Neural progenitor cell (in vitro differentiated cells): ENCODE measurements at regions not wholly inside any gene's neighbourhood (a gene's known extent, or its start where the extent isn't known, plus 50 kb on each side); places are given as distances from the start of the nearest gene placed in this dataset.

Source experiments
- DNase-seq: peaks from one replicate; pipeline ENCODE4 v3.0.0-alpha.2; 2016; ENCODE audit warnings: low spot score
- H2AFZ ChIP-seq: fragments of 200-600 bp; sonication (generic); replicated peaks from 2 replicates; pipeline ENCODE4 v1.6.1; 2016; ENCODE audit warnings: antibody characterized with exemption
- H3F3A ChIP-seq: fragments of 200-600 bp; sonication (generic); 2 replicates; pipeline ENCODE4 v1.6.1; 2016; ENCODE audit warnings: antibody characterized with exemption, low read depth
- H3K27ac ChIP-seq: fragments of 200-600 bp; sonication (generic); 2 replicates; pipeline ENCODE4 v1.5.1; 2016; ENCODE audit warnings: mild to moderate bottlenecking
- H3K27me3 ChIP-seq: fragments of 200-600 bp; sonication (generic); 2 replicates; pipeline ENCODE4 v1.6.1; 2016; ENCODE audit warnings: mild to moderate bottlenecking, moderate library complexity
- H3K36me3 ChIP-seq: fragments of 200-600 bp; sonication (generic); 2 replicates; pipeline ENCODE4 v1.5.1; 2016
- H3K4me1 ChIP-seq: fragments of 200-600 bp; sonication (generic); 2 replicates; pipeline ENCODE4 v1.6.1; 2016; ENCODE audit warnings: mixed run types
- H3K4me2 ChIP-seq: fragments of 200-600 bp; sonication (generic); 2 replicates; pipeline ENCODE4 v1.6.1; 2016
- H3K4me3 ChIP-seq: fragments of 200-600 bp; sonication (generic); 2 replicates; pipeline ENCODE4 v1.5.1; 2016
- H3K79me2 ChIP-seq: fragments of 200-600 bp; sonication (generic); 2 replicates; pipeline ENCODE4 v1.6.1; 2016; ENCODE audit warnings: low read depth
- H3K9ac ChIP-seq: fragments of 200-600 bp; sonication (generic); 2 replicates; pipeline ENCODE4 v1.6.1; 2016
- H3K9me3 ChIP-seq: fragments of 200-600 bp; sonication (generic); 2 replicates; pipeline ENCODE4 v1.5.1; 2016; ENCODE audit warnings: low read depth
- H4K20me1 ChIP-seq: fragments of 200-600 bp; sonication (generic); 2 replicates; pipeline ENCODE4 v1.6.1; 2016; ENCODE audit warnings: low read depth
- H3K27ac Mint-ChIP-seq: 3 replicates; pipeline ENCODE4 v1.8.0; 2021; ENCODE audit warnings: mixed read lengths
- H3K27me3 Mint-ChIP-seq: 2 replicates; pipeline ENCODE4 v1.8.0; 2022; ENCODE audit warnings: low read depth, mild to moderate bottlenecking, inconsistent platforms, moderate library complexity, mixed read lengths; ENCODE audit not compliant: insufficient read depth
- H3K36me3 Mint-ChIP-seq: 3 replicates; pipeline ENCODE4 v1.8.0; 2021; ENCODE audit warnings: mixed read lengths
- H3K4me1 Mint-ChIP-seq: 3 replicates; pipeline ENCODE4 v1.8.0; 2021; ENCODE audit warnings: mixed read lengths
- H3K4me3 Mint-ChIP-seq: 3 replicates; pipeline ENCODE4 v1.8.0; 2021; ENCODE audit warnings: mild to moderate bottlenecking, moderate library complexity, mixed read lengths
- H3K9me3 Mint-ChIP-seq: 3 replicates; pipeline ENCODE4 v1.8.0; 2020; ENCODE audit warnings: mixed read lengths
- CTCF ChIP-seq: fragments of 200-600 bp; sonication (generic); IDR thresholded peaks from 2 replicates; pipeline ENCODE4 v1.5.1; 2017; ENCODE audit warnings: antibody characterized with exemption, mild to moderate bottlenecking
- EZH2 ChIP-seq: fragments of 200-600 bp; sonication (generic); IDR thresholded peaks from 2 replicates; pipeline ENCODE4 v1.6.1; 2017; ENCODE audit warnings: antibody characterized with exemption, mild to moderate bottlenecking, moderate library complexity
- EZH2phosphoT487 ChIP-seq: fragments of 200-600 bp; sonication (generic); IDR thresholded peaks from 2 replicates; pipeline ENCODE4 v1.6.1; 2017; ENCODE audit warnings: antibody characterized with exemption

- Histone ChIP-seq H3K27me3 (no peaks in the 10 kb centered on the region), H3F3A (peaks cover 3% of the 10 kb centered on the region), H3K4me2 (no peak overlapping the region), H3K27ac (no peak overlapping the region), H3K9me3 (no peaks in the 10 kb centered on the region), H3K4me3 (no peak overlapping the region), H3K4me1 (no peaks in the 10 kb centered on the region), H3K79me2 (no peaks in the 10 kb centered on the region), H2AFZ (no peak overlapping the region), H4K20me1 (no peaks in the 10 kb centered on the region), H3K9ac (no peak overlapping the region), H3K36me3 (peaks cover 3% of the 10 kb centered on the region)
- peaks cover 27% of the 10 kb centered on the region for H3K4me1 Mint-ChIP-seq
- DNase-seq = no peak
- H3K4me3 Mint-ChIP-seq = no peak overlapping the region
- H3K27ac Mint-ChIP-seq = no peak overlapping the region
- no peak for TF ChIP-seq CTCF
- no peak for TF ChIP-seq EZH2phosphoT487
- no peak for TF ChIP-seq EZH2
- H3K27me3 Mint-ChIP-seq = no peaks in the 10 kb centered on the region
- H3K9me3 Mint-ChIP-seq = no peaks in the 10 kb centered on the region
- no peaks in the 10 kb centered on the region for H3K36me3 Mint-ChIP-seq
Observed at GRCh38 chr13:76516586-76516985, 369.6 kb downstream of the KCTD12 start.

- Histone ChIP-seq H2AFZ (no peak overlapping the region), H3K4me2 (no peak overlapping the region), H4K20me1 (no peaks in the 10 kb centered on the region), H3K27me3 (no peaks in the 10 kb centered on the region), H3K9ac (no peak overlapping the region), H3K4me3 (no peak overlapping the region), H3K36me3 (peaks cover 3% of the 10 kb centered on the region), H3K9me3 (no peaks in the 10 kb centered on the region), H3K27ac (no peak overlapping the region), H3K4me1 (no peaks in the 10 kb centered on the region), H3F3A (peaks cover 3% of the 10 kb centered on the region), H3K79me2 (no peaks in the 10 kb centered on the region)
- Mint-ChIP-seq H3K27me3 (no peaks in the 10 kb centered on the region), H3K9me3 (no peaks in the 10 kb centered on the region), H3K4me3 (no peak overlapping the region), H3K27ac (no peak overlapping the region), H3K4me1 (peaks cover 27% of the 10 kb centered on the region), H3K36me3 (no peaks in the 10 kb centered on the region)
- TF ChIP-seq CTCF = no peak
- no peak for TF ChIP-seq EZH2phosphoT487
- TF ChIP-seq EZH2 = no peak
- no peak for DNase-seq
Observed at GRCh38 chr13:76516013-76516412, 370.2 kb downstream of the KCTD12 start.

GRCh38 chr13:76512721-76513145, 373.5 kb downstream of the KCTD12 start:
- H3K27me3 Mint-ChIP-seq = no peaks in the 10 kb centered on the region
- no peak overlapping the region for H3K27ac ChIP-seq
- TF ChIP-seq CTCF = no peak

More at GRCh38 chr13:76512721-76513145, 373.5 kb downstream of the KCTD12 start:
- Mint-ChIP-seq H3K36me3 (no peaks in the 10 kb centered on the region), H3K9me3 (no peaks in the 10 kb centered on the region), H3K4me1 (peaks cover 17% of the 10 kb centered on the region), H3K4me3 (no peak overlapping the region), H3K27ac (no peak overlapping the region)
- Histone ChIP-seq H3K79me2 (no peaks in the 10 kb centered on the region), H3K4me2 (no peak overlapping the region), H3K27me3 (no peaks in the 10 kb centered on the region), H2AFZ (no peak overlapping the region), H4K20me1 (no peaks in the 10 kb centered on the region), H3K36me3 (no peaks in the 10 kb centered on the region), H3K4me3 (no peak overlapping the region), H3K9ac (no peak overlapping the region), H3K4me1 (no peaks in the 10 kb centered on the region), H3F3A (no peaks in the 10 kb centered on the region), H3K9me3 (no peaks in the 10 kb centered on the region)
- DNase-seq = no peak
